SH-SY5Y (cell line): ENCODE measurements at regions not wholly inside any gene's neighbourhood (a gene's known extent, or its start where the extent isn't known, plus 50 kb on each side); places are given as distances from the start of the nearest gene placed in this dataset.
A peak's percentile ranks its signal among the peaks of the same experiment; 100 is the strongest.

ENCODE experiments used
- GATA2 ChIP-seq: IDR thresholded peaks from 2 replicates; pipeline ENCODE4 v1.6.1; 2011; ENCODE audit warnings: mild to moderate bottlenecking, low read depth, low read length
- GATA3 ChIP-seq: IDR thresholded peaks from 2 replicates; pipeline ENCODE4 v1.6.1; 2011; ENCODE audit warnings: low read depth, mild to moderate bottlenecking, low read length, moderate library complexity

DNA sequence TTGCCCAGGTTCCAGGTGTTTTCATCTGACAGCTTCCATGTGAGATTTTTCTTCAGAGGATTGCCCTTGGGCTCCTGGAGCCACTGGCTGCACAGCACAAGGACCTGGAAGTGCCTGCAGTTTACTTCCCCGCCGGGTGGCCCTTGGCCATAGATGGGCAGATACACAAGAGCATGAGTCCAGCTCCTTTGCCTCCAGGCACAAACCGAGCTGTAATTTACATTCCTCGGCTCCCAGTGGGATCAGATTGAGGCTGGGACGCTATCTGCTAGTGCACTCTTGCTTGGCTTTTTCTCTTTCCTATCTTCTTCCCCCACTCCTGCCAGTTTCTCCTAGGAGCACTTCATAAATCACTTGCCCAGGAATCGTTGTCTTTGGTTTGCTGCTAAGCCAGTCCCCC lies 85.4 kb upstream of the RALY start:
- TF ChIP-seq GATA3, result no peak
- peak; percentile 11; the same call in 1 of the 2 replicates for TF ChIP-seq GATA2

DNA sequence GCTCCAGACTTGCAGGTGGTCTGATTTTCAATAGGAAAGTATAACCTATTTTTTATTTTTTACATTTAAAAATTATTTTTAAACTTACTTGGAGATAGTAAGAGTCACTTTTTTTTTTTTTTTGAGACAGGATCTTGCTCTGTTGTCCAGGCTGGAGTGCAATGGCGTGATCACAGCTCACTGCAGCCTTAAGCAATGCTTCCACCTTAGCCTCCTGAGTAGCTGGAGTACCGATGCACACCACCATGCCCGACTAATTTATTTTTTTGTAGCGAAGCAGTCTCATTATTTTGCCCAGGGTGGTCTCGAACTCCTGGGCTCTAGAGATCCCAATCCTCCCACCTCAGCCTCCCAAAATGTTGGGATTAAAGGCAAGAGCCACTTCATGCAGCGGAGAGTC lies 84.8 kb upstream of the RALY start:
- TF ChIP-seq GATA3 (no peak), GATA2 (no peak)

DNA sequence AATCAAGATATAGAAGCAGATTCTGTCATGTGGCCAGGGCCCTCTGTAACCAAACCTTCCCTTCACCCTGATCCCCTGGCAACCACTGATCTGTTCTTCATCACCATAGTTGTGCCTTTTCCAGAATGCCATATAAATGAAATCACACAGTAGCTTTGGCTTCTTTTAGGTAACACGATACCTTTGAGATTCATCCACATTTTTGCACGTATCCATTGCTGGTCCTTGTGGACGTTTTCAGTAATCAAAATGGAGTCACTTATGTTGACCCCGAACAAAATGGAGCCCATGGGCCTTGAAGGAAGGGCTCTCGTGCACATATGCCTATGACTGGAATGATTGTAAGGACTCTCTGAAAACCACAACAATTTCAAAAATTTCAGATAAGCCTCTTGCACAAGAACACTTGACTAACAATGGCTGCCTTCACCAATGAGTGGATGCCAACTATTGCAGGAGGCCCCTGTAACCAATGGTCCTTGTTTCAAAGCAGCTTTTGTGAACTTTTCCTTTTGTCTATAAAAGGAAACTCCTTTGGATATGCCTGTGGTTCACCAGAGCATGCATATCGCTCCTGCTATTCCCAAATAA lies 84.3 kb upstream of the RALY start:
- TF ChIP-seq GATA2, result no peak
- TF ChIP-seq GATA3, result no peak

DNA sequence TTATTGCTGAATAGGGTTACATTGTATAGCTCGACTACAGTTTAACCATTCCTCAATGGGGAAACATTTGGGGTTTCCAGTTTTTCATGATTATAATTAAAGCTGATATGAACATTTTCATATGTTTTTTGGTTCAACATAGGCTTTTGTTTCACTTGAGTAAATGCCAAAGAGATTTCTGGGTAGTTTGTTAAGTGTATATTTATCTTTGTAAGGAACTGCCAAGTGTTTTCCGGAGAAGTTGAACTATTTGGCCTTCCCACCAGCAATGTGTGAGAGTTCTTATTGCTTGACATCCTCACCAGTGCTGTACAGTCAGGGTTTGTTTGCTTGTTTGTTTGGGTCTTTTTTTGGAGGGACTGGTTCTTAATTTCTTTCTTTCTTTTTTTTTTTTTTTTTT lies 83.7 kb upstream of the RALY start:
- TF ChIP-seq GATA2 (no peak), GATA3 (no peak)

DNA sequence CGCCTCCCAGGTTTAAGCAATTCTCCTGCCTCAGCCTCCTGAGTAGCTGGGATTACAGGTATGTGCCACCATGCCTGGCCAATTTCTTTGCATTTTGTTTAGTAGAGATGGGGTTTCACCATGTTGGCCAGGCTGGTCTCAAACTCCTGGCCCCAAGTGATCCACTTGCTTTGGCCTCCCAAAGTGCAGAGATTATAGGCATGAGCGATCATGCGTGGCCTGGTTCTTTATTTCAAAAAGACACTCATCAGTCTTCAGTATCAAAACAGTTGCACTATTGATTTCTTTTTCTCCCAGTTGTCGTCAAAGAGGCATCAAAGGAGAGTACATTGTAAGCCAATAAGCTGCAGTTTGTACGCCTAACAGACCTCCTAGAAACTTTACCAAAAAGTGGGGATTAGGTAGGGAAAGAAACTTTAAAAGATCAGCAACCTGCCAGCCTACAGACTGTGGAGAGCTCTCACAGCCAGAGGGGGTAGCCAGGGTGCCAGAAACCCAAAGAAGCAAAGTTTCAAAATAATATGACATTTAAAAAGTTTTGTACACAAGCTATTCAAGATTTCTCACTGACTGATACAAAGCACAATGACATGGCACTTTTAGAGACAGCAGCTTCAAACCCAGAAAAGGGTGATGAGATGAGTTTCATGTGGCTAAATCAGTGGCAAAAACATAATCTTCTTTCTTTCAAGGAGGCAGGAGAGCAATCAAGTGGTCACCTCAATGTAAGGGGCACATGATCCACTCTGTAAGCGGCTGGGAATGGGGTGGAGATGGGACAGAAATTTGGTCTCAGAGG lies 83.0 kb upstream of the RALY start:
- no peak for TF ChIP-seq GATA3
- no peak for TF ChIP-seq GATA2

DNA sequence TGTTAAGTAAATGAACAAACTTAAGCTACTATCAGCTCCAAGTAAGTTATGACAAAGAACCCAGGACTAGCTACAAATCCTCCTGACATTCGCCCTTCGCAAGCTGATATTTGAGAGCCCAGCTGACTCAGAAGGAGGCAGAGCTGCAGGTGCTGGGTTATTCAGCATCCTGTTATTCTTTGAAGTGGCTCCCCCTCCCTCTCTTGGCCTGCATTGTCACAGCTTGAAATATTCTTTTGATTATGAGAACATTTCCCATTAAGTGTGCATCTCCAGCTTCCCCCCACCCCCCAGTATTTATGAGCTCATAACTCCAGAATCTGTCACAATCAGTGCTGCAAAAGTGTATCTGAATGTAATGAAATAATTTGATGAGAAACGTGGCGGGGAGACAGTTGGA lies 78.8 kb upstream of the RALY start:
- TF ChIP-seq GATA2 (no peak), GATA3 (no peak)

DNA sequence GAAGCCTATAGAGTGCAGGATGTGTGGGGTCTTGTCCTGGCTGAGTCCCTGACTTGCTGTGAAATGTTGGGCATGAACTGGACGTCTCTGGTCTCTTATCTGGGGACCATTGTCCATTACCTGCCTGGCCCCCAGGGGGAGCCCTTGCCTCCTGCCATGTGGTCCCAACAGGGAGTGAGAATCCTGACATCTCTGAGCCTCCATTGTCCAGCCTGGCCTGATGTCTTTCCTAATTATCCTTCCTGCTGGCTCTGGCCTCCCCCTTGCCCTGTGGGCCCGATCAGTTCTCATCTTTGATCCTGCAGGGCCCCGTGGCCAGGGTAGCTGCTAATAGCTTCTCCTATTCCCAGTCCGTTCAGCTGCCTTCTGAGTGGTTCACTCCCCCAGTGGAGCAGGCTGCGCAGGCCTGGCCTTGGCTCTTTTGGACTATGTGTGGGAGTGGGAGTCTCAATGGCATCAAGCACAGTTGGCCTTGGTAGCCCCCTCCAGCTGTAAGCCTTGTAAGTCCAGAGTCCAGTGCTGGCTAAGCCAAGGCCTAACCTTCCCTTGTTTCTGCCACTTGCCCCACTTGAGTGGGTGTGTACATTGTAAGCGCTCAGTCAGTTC lies 77.9 kb upstream of the RALY start:
- no peak for TF ChIP-seq GATA2
- no peak for TF ChIP-seq GATA3

DNA sequence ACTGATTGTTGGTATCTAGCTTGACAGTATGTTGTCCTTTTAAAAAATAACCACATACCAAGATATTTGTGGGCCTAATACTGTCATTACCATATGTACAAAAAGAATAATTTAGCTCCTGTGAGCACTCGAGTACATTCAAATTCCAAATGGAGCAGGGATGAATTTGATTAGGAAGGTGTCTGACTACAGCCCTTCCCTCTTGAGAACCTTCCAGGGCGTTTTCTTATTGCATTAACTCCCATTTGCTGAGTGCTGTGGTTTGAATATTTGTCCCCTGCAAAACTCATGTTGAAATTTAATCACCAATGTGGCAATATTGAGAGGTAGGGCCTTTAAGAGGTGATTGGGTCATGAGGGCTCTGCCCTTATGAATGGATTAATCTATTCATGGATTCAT lies 76.9 kb upstream of the RALY start:
- TF ChIP-seq GATA3 (no peak), GATA2 (no peak)

DNA sequence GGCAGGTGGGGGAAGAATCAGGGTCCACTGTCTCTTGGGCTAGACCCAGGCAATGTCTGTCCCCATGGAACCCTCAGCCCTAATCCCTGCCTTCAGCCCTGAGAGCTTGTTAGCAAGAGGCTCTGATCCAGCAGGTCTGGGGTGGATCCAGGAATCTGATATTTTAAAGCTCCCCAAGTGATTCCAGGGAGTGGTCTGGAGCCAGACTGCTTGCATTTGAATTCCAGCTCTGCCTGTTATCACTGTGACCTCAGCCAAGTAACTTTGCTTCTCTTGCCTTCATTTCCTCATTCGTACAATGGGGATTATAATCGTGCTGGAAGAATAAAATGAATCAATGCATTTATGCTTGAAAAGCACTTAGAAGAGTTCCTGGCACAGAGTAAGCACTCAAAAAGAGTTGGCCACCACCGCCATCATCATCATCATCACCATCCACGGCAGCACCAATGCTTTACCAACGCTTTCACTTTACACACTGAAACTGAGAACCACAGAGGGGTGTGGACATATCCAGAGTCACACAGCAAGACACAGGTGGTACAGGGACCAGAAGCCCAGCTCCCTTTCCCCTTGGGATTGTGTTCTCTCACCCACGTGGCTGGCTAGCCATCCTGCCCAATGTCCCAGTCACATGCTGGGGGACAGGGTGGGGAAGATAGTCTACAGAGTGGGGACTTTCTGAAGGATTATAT lies 75.7 kb upstream of the RALY start:
- TF ChIP-seq GATA3 (no peak), GATA2 (no peak)

DNA sequence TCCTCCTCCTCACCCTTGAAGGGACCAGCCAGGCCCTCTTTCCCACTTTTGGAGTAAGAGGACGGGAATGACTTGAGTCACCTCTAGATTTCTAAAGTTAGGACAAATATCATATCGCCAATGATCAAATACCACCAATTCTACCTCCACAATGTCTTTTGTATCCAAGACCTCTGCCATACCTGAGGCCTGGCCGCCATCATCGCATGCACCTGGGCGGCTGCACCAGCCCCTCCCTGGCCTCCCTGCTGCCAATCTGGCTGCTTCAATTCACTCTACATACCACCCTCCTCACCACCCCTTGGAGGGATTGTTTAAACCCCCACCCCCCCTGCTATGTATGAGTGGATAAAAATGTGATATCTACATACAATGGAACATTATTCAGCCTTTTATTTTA lies 75.0 kb upstream of the RALY start:
- no peak for TF ChIP-seq GATA2
- no peak for TF ChIP-seq GATA3

DNA sequence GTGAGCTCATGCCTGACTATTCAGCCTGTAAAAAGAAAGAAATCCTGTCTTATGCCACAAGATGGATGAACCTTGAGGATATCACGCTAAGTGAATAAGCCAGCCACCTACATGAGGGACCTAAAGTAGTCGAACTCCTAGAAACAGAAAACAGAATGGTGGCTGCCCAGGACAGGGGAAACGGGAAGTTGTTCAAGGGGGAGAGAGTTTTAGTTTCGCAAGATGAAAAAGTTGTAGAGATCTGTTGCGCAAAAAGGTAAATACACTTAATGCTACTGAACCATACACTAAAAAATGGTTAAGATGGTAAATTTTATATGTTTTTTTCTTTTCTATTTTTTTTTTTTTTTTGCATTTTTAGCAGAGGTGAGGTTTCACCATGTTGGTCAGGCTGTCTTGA lies 74.1 kb upstream of the RALY start:
- TF ChIP-seq GATA2, result no peak
- TF ChIP-seq GATA3, result no peak

DNA sequence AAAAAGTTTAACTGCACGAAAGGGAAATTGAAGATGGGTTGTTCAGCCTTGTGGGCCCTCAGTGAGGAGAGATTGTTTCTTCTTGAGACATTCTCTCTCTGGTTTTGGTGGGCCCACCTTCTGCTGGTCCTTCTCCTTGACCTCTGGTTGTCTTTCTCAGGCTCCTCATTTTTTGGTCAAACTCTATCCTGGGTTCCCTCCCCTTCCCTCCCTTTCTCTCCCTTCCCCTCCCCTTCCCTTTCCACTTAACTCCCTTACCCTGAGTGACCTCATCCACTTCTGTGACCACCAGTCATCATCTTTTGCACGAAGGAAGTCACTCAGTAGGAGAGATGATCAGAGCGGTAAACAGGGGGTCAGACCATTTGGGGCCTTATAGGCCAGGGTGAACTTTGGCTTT lies 71.5 kb upstream of the RALY start:
- no peak for TF ChIP-seq GATA3

DNA sequence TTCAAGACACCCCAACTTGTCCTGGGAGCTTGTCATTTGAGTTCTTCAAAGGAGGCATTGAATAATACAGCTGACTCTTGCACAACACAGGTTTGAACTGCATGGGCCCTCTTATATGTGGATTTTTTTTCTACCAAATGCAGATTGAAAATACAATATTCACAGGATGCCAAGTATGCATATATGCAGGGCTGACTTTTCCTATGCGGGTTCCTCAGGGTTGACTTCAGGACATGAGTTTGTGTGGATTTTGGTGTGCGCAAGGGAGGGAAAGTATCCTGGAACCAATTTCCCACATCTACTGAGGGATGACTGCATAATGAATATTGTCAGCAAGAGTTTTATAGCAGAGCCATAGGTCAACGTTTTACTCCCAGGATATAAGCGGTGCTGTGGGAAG lies 70.0 kb upstream of the RALY start:
- TF ChIP-seq GATA2, result no peak
- no peak for TF ChIP-seq GATA3

DNA sequence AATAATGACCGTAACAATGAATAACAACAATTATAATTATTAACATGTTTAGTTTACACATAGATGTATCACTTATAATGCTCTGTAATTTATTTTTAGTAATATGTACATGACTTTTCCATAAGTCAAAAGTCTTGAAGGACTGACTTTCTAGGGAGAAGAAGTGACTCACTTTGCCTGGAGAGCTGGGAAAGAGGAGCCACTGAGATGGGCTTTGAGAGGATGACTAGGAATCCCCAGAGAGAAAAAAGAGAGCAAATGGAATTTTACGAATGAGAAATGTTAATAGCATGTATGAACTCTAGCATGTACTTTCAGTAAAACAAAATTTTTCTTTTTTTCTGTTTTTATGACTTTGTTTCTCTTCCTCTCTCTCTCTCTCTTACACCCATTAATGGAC lies 67.8 kb upstream of the RALY start:
- no peak for TF ChIP-seq GATA2

DNA sequence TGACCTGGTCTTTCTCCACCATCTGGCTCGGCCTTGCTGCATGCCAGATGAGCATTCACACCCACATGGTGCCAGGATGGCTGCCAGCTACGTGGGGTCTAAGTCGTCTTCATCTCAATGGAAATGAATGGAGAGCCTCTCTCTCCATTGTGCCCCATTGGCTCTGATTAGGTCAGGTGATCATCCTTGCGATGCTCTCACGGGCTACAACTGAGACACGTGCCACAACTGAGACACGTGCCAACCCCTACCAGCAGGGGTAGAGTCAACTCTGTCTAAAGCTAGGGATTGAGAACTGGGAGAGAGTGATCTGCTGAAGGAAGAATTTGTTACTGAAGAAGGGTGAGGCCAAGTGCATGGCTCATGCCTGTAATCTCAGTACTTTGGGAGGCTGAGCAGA lies 67.3 kb upstream of the RALY start:
- TF ChIP-seq GATA2 (no peak), GATA3 (no peak)

DNA sequence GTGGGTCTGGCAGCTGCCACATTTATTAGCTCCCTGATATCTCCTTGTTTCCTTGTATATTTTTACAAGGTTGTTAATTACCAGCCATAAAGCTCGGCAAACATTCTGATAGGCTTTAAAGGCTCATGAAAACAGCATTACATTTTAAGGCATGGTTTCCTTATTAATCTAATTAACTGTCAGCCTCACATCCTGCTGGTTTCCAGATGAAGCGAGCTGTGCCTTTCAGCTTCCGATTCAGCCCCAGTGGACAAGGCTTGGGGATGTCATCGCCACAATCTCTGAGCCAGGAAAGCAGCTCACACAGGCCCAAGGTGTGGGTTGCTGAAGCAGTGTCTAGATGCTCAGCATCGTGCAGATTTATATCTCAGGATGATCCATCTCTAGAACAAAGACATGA lies 66.0 kb upstream of the RALY start:
- TF ChIP-seq GATA2, result 0 out of 2 replicates have a peak, but pooled peaks have one; percentile 5
- TF ChIP-seq GATA3, result no peak
